Midbrain (tissue), 1 donor: ENCODE measurements at regions not wholly inside any gene's neighbourhood (a gene's known extent, or its start where the extent isn't known, plus 50 kb on each side); places are given as distances from the start of the nearest gene placed in this dataset.
"Not testable (repeated sequence)": the region's sequence is repeated elsewhere in the genome, so short reads cannot be mapped to it uniquely, and the experiment has no call there.

Experiments used
- DNase-seq: peaks from one replicate; lab custom pipeline; 2025; lab: John Stamatoyannopoulos, UW

DNA sequence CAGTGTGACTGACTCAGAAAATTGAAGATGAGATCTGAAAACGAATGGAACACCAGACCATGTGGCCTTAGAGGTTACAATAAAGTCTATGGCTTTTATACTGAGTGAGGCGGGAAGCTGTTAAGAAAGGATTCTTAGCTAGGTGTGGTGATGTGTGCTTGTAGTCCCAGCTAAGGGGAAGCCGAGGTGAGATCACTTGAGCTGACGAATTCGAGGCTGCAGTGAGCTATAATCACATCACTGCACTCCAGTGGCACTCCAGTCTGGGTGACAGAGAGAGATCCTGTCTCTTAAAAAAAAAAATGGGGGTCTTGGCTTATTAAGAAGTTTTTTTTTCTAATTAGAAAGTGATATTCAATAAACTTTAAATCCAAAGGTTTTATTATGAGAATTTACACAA is 678.6 kb downstream of the TMTC2 start:
- no peak for DNase-seq

DNA sequence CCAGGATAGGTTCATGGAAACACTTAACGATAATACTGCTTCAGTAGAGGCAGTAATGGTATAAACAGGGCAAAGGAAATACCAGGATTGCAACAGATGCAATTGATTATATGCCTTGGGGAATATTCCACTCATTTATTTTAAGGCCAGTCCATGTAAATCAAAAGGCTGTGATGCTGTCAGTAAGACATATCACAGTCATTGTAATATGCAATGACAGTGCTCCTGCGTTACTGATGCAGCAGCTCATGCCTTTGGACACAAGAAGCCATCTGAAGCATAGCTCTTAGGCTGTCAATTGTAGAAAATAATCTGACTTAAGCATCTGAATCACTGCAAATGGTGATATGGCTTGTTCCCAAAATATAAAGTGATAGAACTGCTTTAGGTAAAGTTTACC is 674.8 kb downstream of the TMTC2 start:
- DNase-seq: no peak

DNA sequence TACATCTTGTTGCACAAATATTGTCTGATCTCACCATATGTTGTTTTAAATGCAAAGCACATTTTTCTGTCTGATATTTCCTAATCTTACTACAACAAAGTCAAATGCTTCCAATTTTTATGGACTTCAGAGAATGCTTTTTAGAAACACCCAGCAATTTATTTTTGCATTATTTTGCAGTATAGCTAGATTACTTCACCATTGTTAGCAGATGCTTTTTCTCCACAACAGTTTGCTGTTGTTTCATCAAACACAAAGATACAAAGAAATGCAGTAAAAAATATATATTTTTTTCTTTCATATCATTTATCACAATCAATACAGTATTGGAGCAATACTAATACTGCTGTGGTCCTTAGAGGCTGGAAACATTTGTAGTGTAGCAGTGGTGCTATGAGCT is 674.4 kb downstream of the TMTC2 start:
- DNase-seq: no peak

DNA sequence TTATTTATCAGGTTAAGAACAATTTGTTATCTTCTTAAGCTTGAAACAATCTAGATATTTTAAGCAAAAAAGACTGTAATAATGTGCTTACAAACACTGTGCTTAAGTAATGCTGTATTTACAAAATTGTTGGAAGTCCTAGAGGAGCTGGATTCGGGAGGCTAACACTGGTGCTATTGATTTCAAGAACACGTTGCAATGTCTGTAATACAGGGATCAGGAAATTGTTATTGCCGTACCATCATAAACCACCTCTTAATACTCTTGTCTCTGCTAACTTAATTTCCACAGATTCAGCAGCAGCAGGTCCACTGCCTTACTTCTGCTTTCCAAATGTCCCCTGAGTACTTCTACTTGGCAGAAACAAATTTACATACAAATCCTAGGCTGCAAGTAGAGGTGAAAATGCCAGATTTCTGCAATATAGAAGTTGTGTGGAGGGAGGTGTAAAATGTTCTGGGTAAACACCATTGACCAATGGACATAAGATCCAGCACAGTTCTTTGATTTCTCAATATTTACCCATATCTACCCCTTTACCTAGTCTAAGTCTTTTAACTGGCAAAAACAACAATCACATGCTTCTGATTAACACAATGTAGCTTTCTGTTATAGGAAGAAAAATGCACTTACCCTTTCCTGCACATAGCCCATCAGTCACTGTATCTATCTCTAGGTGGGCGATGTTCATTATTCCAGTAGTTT is 663.4 kb downstream of the TMTC2 start:
- no peak for DNase-seq

DNA sequence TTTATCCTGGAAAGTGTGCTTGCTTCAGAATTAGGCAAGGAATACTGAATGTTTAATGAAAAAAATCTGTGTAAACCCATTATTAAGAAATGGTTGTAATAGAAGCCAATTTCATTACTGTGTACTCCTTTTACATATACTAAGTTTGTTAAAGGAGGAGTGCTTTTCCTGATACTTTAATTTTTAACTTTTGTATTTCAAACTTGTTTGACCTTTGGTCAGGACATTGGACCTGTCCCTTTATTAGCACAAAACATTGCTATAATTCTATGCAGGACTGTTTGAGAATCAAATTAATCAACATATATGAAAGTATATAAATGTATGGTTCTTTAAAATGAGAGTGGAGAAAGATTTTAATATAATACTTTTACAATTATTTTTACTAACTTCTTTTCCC is 659.6 kb downstream of the TMTC2 start:
- no peak for DNase-seq

DNA sequence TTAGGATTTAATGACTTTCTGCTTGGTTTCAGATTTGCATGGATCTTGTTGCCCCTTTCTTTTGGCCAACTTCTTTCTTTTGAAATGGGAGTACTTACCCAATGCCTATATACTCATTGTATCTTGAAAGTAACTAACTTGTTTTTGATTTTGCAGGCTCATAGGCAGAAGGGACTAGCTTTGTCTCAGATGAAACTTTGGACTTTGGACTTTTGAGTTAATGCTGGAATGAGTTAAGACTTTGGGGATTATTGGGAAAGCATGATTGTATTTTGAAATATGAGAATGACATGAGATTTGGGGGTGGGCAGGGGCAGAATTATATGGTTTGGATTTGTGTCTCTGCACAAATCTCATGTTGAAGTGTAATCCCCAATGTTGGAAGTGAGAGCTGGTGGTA is 657.1 kb downstream of the TMTC2 start:
- no peak for DNase-seq

DNA sequence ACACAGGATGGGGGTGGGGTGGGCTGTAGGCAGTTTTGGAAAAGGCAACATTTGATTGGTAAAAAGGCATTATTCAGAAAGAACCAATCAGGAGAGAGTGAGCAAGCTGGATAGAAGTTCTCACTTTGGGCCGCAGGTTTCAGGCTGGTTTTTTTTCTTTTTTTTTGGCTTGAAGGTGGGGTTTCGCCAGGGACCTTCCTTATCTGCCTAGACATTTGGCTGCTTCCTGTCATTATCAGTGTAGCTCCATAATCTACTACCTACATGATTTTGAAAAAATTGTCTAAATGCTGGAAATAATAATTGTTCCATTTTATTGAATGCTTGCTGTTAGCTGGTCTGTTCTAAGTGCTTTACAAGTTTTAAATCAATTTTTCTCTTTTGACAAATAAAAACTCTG is 649.0 kb downstream of the TMTC2 start:
- no peak for DNase-seq

DNA sequence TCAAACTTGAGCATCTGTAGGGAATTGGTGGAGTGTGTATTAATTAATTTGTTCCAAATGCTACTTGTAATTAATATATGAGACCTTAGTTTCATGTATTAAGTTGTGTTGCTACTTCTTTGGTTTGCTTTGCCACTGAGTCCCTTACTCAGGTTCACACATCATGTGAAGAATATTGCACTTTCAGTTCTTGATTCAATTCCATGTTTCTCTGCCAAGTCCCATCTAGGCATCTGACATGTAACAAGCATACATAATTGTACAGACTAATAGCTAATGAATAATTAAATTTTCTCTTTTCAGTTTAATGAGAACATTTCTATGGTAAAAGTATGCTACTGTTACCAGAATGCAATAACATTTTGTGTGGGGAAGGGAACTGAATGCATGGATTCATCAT is 640.0 kb downstream of the TMTC2 start:
- no peak for DNase-seq

DNA sequence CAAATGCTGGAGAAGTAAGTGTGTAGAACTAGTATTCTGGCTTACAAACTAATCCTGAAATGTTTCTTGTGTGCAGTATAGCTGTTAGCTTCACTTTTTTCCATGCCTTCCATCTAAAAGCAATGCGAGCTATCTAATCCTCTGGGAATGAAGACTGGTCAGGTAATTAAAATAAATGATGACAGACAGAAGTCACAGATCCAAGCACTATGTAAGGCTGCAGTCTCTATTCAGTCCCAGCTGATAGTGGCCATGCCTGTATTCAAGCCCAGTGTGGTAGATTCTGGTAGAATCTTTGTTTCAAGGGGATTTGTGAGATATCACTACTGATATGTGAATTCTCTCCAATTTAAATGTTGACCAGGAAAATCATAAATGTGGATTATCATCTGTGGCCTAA is 637.2 kb downstream of the TMTC2 start:
- no peak for DNase-seq

DNA sequence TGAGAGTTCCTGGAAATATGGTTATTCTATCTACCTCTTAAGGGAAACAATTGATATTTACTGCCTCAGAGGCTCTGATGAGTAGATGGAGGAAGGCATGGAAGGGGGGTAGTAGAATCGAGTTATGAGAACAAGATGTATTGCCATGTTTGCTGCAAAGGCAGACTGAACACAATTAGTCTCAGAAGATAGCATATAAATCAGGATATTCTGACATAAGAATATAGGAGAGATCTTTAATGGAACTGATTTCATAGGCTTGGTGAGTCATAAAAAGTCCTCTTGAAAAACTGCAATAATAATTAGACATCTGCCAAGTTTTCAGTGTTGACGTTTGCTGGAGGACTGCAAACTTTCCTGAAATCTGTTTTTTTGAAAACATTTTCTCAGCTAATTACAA is 636.1 kb downstream of the TMTC2 start:
- DNase-seq: no peak

DNA sequence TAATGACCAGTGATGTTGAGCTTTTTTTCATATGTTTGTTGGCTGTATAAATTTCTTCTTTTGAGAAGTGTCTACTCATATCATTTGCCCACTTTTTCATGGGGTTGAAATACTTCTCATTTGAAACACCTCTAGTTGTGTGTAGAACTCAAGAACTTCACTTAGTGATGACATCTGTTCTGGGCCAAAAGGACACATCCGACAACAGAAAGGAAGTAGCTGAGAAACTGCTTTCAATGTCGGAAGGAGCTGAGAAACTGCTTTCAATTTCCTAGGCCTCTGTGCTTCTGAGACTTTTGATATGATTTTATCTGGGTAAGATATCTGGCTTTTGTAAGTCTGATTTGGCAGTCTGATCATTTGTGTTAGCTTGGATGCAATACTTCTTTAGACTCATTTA is 635.3 kb downstream of the TMTC2 start:
- DNase-seq: no peak

DNA sequence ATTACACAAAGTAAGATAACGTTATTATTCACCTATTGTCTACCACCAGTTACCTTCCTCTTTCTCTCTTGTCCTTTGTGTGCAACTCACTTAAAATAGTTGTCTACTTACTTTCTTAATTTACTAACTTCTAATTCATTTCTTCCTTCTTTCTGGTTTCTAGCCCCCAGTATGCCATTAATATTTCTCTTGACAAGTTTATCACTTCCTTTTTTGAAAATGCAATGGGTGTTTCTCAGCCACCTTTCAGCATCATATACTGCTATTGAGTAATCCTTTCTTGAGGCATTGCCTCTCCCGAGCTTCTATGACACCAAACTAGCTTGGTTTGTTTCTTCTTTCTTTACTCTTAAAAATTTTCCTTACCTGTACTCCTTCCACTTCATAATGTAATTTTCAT is 633.6 kb downstream of the TMTC2 start:
- no peak for DNase-seq

DNA sequence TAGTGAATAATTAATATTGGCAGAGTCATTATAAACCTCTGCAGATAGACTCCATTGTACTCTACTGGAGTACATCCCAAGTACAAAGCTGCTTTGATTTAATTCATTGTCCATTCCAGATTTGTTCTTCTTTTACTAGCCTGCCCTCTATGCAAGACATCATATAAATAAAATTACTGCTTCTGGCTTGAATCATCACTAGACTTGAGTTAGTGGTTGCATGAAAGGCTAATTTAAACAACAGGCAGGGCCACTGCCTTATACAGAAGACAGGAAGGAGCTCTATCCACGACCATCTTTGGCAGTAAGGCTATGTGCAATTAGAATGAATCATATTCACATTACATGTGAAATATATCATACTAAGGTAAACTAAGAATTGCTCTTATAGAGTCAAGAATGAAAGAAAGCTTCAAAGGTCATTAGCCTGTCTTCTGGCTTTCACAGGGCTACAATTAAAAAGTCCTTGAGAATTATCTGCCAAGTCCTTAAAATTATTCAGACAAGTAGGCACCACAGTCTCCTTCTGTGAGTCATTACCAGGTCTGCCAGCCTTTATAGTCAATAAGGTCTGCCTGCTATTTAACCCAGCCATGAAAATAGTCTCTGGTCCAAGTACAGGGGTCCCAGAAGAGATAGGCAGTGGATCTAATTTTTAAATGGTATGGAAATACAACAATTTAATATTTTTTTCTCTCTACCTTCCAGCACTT is 631.8 kb downstream of the TMTC2 start:
- DNase-seq: no peak

DNA sequence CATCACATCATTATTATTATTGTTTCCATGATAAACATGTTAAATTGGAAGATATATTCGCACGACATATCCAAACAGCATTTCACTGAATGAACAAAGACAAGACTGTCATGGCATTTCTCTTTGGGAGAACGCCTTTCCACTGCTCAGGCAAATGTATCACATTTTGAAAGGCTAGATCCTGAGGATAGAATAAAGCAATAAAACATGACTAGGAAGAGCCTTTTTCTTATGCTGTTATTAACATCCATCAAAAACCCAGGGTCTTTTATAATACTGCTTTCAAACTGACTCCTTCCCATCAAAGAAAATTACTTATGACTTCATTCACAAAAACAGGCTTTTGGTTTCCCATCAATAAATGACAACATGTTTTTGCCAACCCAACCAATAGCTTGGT is 630.9 kb downstream of the TMTC2 start:
- DNase-seq: no peak

DNA sequence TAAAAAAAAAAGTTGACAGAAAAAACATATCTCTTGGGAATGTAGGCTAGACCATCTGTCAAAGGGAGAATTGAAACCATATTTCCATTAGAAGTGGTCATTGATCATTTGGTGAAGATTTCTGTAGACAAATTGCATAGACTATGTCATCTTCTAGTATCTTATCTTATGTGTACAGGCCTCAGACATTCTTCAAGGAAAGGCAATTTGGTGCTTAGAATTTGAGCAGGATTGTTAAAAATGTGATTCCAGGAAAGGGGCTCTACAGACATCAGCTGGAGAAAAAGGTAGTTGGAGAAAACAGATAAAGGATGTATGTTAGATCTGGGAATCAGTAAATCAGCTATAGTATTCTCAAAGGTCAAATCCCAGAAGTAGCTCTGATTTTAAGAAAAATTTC is 627.1 kb downstream of the TMTC2 start:
- DNase-seq: no peak

DNA sequence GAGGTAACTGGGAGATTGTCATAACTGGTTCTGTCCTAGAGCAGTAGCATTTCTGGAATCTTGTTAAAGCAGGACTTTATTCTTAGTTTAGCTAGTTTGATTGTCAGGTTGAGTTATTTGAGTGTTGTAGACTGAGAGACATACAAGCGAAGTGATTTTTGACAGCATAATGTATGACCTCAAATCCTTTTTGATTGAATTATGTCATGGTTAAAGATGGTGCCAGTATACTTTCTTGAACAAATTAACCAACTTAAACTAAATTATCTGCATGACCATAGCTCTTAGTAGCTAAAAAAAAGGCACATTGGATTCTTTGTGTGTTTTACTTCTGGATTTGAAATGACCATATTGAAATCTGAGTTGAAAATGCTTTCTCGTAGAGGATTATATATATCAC is 626.6 kb downstream of the TMTC2 start:
- no peak for DNase-seq

DNA sequence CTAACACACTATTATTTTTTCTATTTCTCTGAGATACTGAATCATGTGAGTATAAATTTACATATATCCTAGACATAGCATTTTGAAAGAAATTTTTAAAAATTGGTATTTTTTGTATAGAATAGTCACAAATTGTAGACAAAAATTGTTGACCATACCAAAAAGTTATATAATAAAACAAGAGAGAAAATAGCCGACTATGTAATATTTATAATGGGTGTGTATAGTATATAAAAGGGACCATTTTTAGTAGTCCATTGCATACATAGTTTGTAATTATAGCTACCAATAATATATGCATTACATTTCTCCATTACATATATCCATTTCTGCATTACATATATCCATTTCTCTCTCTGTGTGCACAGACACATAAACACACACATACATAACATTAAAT is 590.2 kb downstream of the TMTC2 start:
- DNase-seq: no peak

DNA sequence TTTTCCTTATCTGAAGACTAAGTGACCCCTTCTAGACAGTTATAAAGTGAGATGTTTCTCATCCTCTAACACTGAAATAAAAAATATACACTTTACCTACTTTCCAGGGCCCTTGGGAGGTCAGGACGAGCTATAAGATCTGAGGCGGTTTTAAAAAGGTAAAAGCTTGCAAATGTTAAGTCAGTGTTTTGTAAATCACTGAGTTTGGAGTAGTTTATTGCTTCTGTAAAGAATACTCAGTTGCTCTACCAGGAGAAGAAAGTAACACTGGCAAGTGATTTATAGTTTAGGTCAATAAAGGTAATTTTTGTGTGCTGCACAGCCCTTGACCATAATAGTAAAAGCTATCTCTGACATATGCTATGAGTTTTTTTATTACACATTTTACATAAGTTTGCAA is 584.5 kb downstream of the TMTC2 start:
- DNase-seq: no peak

DNA sequence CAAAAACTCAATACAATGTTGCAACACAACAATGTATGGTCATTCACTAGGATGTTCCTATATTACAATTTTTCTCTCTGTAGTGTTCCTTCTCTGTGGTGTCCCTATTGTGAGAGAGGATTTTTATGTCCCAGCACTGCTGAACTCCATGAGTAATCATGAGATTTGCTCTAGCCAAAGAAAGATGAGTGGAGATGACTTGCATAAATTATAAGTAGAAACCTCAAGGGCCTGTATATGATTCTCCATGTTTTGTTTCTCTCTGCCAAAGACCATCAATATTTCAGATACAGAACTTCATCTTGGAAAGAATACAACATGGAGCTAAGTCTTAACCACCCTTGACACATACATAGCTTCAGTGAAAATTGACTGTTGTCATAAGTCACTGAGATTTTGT is 579.1 kb downstream of the TMTC2 start:
- DNase-seq: no peak

DNA sequence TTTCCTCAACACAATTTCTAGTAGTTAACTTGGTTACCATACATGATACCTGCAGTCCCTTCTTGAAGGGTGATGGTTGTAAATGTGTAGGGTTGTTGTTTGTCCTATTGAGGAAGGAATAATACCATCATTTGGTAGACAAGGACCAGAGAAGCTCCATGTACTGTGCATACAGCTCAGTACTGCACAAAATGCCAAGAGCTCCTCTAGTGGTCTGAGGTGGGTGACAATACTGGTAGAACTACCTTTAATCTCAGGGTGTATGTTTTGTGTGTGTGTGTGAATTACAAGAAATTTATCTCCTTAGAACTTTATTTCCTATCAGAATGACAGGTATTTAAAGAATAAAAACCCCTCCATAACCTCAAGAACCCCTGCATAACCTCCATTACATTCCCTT is 575.3 kb downstream of the TMTC2 start:
- DNase-seq: no peak

DNA sequence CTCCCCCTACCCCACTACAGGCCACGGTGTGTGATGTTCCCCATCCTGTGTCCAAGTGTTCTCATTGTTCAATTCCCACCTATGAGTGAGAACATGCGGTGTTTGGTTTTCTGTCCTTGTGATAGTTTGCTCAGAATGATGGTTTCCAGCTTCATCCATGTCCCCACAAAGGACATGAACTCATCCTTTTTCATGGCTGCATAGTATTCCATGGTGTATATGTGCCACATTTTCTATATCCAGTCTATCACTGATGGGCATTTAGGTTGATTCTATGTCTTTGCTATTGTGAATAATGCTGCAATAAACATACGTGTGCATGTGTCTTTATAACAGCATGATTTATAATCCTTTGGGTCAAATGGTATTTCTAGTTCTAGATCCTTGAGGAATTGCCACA is 573.4 kb downstream of the TMTC2 start:
- DNase-seq: not testable (repeated sequence)

DNA sequence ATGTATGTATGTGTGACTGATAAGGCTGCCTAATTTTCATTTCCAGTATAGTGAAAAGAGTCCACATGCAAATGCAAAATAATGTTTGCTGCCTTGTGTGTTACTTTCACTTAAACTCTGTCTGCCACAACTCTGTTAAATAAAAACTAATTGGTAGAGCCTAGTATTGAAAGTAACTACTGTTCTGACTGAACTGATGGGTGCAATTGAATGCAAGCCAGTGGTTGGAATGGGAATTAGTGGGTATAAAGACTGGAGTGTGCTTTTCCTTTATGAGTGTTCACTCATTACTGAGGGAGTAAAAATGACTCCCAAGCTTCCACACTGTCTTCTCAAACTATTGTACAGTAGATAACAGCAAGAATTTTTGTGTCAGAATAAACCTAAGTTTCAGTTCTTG is 571.0 kb downstream of the TMTC2 start:
- no peak for DNase-seq

DNA sequence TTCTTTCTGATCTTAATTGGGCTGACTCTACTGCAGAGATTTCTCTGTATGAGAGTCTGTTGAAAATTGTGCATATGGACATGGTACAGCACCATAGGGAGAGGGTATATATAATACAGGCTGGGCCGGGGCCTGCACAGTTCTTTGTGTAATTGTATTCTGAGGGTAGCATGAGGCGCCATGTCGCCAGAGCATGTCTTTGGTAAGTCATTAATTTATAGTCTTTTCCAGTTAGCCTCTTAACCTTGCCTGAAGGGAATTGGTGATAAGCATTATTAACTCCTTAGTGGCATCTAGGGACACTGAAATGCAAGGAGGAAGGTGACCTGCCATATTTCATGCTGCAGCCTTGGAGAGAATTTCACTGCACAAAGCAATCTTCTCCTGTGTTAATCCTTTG is 569.9 kb downstream of the TMTC2 start:
- DNase-seq: no peak

DNA sequence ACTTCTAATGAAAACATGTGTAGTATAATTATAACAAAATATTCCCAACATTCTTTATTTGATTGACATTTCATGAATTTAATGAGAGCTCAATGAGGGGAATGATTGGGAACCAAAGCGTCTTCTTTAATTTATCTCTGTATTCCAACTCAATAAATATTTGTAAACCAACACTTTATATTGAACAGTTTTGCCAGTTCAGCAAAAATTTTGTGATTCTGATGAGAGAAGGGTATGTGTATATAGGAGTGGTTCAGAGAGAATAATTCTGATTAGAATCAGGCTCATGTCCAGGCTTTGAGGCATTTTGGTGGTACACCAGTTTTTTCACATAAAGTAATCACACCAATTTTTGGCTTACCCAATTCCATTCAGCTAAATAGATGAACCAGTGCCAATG is 564.2 kb downstream of the TMTC2 start:
- DNase-seq: no peak
